HPDE6-E6E7 (cell line): ENCODE measurements at regions not wholly inside any gene's neighbourhood (a gene's known extent, or its start where the extent isn't known, plus 50 kb on each side); places are given as distances from the start of the nearest gene placed in this dataset.

Experiments
- DNase-seq: peaks from one replicate; pipeline ENCODE4 v3.0.0; 2011; ENCODE audit warnings: missing footprints; ENCODE audit errors: extremely low spot score

GRCh38 chr1:190540366-190540765, 62.7 kb upstream of the BRINP3 start:
- DNase-seq, result no peak

GRCh38 chr1:190551638-190552037, 74.0 kb upstream of the BRINP3 start:
- no peak for DNase-seq

GRCh38 chr1:190560161-190560681, 82.6 kb upstream of the BRINP3 start:
- DNase-seq, result no peak

GRCh38 chr1:190563230-190563629, 85.6 kb upstream of the BRINP3 start:
- no peak for DNase-seq

- no peak for DNase-seq
These were observed 86.5 kb upstream of the BRINP3 start for GRCh38 chr1:190564117-190564516.

GRCh38 chr1:190578017-190578416, 100.4 kb upstream of the BRINP3 start:
- no peak for DNase-seq

- no peak for DNase-seq
These were observed 100.9 kb upstream of the BRINP3 start for GRCh38 chr1:190578526-190578925.

GRCh38 chr1:190579552-190580193, 102.0 kb upstream of the BRINP3 start:
- DNase-seq, result no peak

GRCh38 chr1:190583862-190584261, 106.2 kb upstream of the BRINP3 start:
- no peak for DNase-seq

- no peak for DNase-seq
These were observed 110.8 kb upstream of the BRINP3 start for GRCh38 chr1:190588424-190588823.

- DNase-seq, result no peak
These were observed 117.8 kb upstream of the BRINP3 start for GRCh38 chr1:190595438-190595837.

- DNase-seq, result no peak
These were observed 119.6 kb upstream of the BRINP3 start for GRCh38 chr1:190597294-190597693.

- DNase-seq, result no peak
These were observed 122.0 kb upstream of the BRINP3 start for GRCh38 chr1:190599670-190600069.

- no peak for DNase-seq
These were observed 124.7 kb upstream of the BRINP3 start for GRCh38 chr1:190602325-190602724.

- no peak for DNase-seq
These were observed 130.6 kb upstream of the BRINP3 start for GRCh38 chr1:190608282-190608681.

GRCh38 chr1:190615818-190616217, 138.2 kb upstream of the BRINP3 start:
- DNase-seq, result no peak

- DNase-seq, result no peak
These were observed 138.6 kb upstream of the BRINP3 start for GRCh38 chr1:190616235-190616634.

GRCh38 chr1:190619724-190620123, 142.1 kb upstream of the BRINP3 start:
- DNase-seq, result no peak

GRCh38 chr1:190633488-190633887, 155.8 kb upstream of the BRINP3 start:
- no peak for DNase-seq

GRCh38 chr1:190634134-190634533, 156.5 kb upstream of the BRINP3 start:
- no peak for DNase-seq

GRCh38 chr1:190649553-190649952, 171.9 kb upstream of the BRINP3 start:
- DNase-seq, result no peak

- DNase-seq, result no peak
These were observed 181.2 kb upstream of the BRINP3 start for GRCh38 chr1:190658907-190659306.

- no peak for DNase-seq
These were observed 186.3 kb upstream of the BRINP3 start for GRCh38 chr1:190663962-190664361.

GRCh38 chr1:190665045-190665444, 187.4 kb upstream of the BRINP3 start:
- no peak for DNase-seq
